ENCODE measurements at regions not wholly inside any gene's neighbourhood (a gene's known extent, or its start where the extent isn't known, plus 50 kb on each side); places are given as distances from the start of the nearest gene placed in this dataset.

GRCh38 chr17:14845591-14846281 lies 419.4 kb downstream of the PMP22 start:
- TF ChIP-seq CTCF (IDR thresholded peaks at IDR 0.05) (no peak), POLR2A (IDR thresholded peaks at IDR 0.05) (no peak)
